ENCODE measurements at regions not wholly inside any gene's neighbourhood (a gene's known extent, or its start where the extent isn't known, plus 50 kb on each side); places are given as distances from the start of the nearest gene placed in this dataset.
A peak's percentile ranks its signal among the peaks of the same experiment; 100 is the strongest.

DNA sequence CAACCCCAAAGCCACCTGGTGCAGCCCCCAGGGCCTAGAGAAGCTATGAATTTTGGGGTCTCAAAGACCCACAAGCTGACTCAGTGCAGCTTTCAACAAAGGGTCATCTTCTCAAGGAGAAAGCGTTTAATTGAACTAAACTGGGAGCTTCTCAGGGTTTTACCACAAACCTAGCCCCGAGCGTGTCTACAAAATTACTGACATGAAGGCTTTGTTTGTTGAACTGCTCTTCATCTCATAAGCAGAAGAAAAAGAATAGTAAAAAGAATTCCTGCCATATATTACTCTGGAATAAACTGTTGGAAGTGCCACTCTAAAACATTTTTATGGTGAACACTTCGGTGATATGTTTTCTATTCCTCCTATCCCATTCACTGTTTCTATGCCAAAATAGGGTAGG, 50.8 kb upstream of the INCENP start:
- no peak for DNase-seq

GRCh38 chr11:62071408-62071807, 52.4 kb upstream of the INCENP start:
- no peak for DNase-seq

DNA sequence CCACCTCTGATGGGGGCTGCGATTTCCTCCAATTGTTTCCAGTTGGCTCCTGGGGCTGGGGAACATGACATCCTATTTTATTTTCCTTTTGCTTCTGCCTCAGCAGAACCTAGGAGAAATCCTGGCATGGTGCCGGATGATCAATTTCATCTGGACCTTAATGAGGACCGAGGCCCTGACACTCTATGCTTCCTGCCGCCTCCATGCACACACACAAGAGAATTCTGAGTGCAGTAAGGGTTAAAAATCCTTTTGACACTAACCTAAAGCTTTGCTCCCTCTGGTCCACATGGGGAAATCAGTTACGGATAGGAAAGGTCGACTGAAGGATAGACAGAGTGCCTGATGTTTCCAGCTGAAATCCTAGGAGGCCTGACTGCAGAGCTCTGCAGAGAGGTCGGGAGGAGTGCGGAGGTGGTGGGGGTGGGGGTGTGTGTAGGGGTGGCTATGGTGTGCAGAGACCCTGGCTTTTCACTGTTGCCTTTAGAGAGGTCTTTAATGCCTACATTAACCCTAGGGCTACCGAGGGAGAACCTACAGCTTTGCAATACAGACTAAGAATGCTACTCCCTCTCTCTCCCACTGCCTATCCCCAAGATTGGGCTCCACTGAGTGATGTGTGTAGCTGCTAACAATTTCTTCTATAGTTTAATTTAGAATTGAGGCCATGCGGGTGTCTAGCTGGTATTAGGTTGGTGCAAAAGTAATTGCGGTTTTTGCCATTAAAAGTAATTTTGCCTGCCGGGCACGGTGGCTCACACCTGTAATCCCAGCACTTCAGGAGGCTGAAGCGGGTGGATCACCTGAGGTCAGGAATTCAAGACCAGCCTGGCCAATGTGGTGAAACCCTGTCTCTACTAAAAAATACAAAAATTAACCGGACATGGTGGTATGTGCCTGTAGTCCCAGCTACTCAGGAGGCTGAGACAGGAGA, 53.6 kb upstream of the INCENP start:
- no peak for DNase-seq

DNA sequence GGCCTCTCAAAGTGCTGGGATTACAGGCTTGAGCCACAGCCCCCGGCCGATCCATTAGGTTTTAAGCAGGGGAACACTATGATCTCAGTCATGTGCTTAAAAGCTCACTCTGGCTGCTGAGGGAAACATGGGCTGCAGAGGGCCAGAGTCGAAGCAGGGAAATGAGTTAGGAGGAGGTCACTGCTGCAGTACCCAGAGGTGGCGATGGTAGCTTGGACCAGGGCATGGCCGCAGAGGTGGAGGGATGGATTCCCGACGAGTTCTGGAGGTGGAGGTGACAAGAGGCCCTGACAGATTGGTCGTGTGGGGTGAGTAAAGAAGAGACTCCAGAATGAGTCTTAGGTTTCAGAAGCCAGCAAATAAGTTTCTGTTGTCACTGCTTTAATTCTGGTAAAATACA, 54.4 kb upstream of the INCENP start:
- no peak for DNase-seq

DNA sequence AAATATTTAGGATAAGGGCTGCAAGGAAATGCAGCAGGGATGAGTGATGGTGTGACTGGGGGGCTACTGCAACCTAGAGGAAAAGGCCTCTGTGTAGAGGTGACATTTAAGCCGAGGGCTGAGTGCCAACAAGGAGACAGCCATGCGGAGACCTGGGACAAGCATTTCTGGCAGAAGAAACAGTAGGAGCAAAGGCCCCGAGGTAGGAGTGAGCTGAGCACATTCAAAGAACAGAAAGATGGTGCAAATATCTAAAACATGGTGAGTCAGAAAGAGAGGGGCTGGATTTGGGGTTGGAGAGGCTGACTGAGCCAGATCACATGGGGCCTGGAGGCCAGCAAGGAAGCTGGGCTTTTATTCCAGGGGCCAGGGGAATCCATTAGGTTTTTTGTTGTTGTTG, 55.1 kb upstream of the INCENP start:
- no peak for DNase-seq

DNA sequence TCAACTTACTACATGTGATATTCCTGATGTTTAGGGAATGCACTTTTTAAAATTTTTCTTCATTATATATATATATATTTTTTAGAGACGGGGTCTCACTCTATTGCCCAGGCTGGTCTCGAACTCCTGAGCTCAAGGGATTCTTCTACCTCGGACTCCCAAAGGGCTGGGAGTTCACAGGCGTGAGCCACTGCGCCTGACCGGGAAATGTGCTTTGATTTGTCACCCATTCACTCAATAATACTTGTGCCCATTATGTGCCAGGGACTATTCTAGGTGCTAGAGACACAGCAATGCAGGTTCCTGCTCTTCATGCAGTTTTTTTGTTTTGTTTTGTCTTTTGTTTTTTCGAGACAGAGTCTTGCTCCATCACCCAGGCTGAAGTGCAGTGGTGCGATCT, 56.1 kb upstream of the INCENP start:
- no peak for DNase-seq

GRCh38 chr11:62064221-62064620, 59.6 kb upstream of the INCENP start:
- no peak for DNase-seq

DNA sequence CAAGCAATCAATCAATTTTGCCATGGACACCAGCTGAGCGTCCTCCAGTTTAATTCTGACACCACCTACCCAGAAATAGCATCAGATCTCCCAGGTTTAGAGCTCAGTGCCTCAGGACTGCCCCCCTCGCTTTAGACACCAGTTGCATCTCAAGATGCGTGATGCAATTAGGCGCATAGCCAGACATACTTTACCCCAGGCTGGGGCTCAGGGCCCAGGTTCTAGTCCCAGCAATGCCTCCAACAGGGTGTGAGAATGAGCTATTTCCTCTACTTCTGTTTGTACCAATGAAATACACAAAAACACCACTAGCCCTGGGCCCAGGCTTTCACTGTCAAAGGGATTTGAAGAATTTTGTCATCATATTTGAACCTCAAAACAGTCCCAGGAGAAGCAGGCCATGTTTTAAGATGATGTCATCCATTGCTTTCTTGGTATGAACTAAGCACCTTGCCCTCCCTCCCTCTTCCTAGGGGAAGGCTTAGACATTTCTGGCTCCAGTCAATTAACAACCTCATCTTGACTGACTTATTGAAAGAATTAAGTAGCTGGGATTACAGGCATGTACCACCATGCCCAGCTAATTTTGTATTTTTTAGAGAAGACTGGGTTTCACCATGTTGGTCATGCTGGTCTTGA, 61.5 kb upstream of the INCENP start:
- DNase-seq, result no peak

DNA sequence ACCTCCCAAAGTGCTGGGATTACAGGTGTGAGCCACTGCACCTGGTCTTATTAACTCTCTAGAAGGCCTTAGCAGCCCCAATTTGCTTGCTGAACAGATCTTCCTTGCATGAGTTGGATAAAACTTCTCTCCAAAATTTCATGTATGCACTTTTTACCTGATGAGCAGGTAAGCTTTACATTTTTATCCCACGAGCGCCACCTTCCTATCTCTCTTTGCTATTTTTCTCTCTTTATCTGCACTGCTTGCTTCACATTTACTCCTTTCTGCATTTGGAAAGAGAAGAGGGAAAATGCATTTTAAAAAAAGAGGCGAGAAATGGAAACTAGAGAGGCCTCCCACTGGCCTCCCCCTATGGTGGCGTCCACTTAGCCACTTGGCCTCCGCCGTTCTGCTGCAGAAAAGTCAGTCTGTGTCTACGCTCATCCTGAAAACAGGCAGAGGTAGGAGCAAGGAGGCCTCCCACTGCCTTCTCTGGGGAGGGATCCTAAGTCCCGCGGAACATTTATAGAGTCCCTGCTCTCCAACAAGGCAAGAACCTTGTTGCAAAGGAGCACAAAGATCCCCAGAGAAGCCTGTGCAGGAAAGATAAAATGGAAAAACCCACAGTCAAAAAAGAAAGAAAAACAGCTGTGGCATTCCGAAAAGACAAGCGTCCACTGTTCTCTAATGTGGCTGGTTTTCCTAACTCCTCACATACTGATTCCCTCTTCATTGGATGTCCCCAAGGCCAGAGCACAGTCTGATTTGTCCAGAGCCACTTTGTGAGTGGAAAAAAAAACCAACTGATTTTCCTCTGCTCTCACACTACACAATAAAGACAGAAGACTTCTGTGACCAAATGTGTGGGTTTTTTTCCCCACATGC, 62.2 kb upstream of the INCENP start:
- no peak for DNase-seq

DNA sequence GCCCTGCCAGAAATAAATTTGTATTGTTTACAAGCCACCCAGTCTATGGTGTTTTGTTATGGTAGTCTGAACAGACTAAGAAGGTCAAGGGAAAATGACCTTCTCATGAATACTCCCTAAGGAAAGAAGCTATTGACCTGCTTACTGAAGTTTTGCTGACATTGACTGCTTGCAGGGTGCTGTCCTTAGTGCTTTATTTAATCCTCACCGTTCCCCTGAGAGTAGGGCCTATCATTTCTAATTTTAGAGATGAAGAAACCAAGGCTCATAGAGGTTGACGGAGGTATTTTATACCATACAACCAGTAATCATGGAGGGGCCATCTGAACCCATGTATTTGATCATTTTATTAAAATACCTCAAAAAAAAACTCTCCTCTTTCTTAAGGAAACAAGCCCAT, 66.7 kb upstream of the INCENP start:
- DNase-seq, result no peak

- DNase-seq, result no peak
Observed at GRCh38 chr11:62055970-62056369, 67.8 kb upstream of the INCENP start.

GRCh38 chr11:62054484-62055121, 69.2 kb upstream of the INCENP start:
- peak; percentile 3 to 30 for DNase-seq

GRCh38 chr11:62054081-62054480, 69.7 kb upstream of the INCENP start:
- DNase-seq, result no peak

DNA sequence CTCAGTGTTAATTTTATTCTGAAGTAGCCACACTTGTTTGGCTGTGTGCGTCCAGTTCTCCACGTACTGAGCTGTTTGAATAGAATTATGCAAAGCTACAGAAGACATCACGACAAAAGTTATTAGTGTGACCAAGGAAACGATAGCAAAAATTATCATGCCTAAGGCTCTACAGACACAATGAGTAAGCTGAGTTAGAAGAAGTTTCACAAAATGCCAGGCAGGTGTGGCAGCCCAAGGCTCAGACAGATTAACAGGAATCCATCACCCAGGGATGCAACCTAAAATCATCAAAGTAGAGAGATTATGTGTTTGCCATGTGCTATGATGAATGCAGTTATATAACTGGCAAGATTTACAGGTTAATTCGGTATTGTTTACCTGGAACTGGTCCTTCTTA, 73.1 kb upstream of the INCENP start:
- DNase-seq, result no peak

DNA sequence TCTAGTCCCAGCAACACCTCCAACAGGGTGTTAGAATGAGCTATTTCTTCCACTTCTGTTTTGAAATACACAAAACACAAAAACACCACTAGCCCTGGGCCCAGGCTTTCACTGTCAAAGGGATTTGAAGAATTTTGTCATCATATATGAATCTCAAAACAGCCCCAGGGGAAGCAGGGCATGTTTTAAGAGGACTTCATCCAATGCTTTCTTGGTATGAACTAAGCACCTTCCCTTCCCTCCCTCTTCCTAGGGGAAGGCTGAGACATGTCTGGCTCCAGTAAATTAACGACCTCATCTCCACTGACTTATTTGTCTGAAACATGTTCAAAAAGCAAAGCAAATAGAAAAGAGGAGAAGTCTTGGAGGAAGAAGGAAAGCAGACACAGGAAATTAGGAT, 75.7 kb upstream of the INCENP start:
- no peak for DNase-seq

- DNase-seq, result no peak
Observed at GRCh38 chr11:62046568-62047100, 77.2 kb upstream of the INCENP start.

DNA sequence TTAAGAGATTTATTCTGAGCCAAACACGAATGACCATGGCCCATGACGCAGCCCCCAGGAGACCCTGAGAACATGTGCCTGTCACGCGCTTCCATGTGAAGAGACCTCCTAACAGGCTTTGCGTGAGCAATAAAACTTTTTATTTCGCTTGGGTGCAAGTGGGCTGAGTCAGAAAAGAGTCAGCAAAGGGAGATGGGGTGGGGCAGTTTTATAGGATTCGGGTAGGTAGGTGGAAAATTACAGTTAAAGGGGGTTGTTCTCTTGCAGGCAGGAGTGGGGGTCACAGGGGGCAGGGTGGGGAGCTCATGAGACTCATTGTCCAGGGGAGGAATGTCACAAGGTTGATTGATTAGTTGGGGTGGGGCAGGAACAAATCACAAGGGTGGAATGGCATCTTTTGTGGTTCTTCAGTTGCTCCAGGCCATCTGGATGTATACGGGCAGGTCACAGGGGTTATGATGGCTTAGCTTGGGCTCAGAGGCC, 77.2 kb upstream of the FTH1 start:
- DNase-seq, result no peak

DNA sequence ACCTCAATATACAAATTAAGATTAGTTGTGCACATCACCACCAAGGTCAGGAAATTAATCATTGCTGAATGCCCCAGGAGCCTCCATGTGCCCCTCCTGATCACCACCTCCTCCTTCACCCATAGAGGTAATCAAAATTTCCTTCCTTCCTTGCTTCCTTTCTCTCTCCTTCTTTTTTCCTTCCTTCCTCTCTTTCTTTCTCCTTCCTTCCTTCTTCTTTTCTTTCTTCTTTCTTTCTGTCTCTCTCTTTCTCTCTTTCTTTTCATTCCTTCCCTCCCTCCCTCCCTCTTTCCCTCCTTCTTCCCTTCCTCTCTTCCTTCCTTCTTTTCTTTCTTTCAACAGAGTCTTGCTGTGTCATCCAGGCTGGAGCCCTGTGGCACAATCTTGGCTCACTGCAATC, 67.9 kb upstream of the FTH1 start:
- no peak for DNase-seq

DNA sequence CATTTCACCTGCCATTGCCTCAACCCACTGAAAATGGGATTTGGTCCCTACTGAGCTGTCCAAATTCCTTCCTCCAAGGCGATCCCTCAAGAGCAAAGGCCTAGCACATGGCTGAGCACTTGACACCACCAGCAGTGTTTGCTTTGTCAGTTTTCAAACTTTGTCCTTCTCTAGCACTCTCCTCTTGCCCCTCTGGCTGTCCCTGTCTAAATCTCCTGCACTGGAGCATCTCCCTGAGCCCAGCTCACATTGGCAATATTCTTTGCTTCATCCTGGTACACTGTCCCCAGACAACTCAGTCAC, 66.6 kb upstream of the FTH1 start:
- no peak for DNase-seq

GRCh38 chr11:62033191-62034035, 66.0 kb upstream of the FTH1 start:
- DNase-seq, result no peak

GRCh38 chr11:62030071-62030684, 62.7 kb upstream of the FTH1 start:
- no peak for DNase-seq

Measured in NCI-H2081 (cell line).